ENCODE measurements at regions not wholly inside any gene's neighbourhood (a gene's known extent, or its start where the extent isn't known, plus 50 kb on each side); places are given as distances from the start of the nearest gene placed in this dataset.
A peak's percentile ranks its signal among the peaks of the same experiment; 100 is the strongest.

DNA sequence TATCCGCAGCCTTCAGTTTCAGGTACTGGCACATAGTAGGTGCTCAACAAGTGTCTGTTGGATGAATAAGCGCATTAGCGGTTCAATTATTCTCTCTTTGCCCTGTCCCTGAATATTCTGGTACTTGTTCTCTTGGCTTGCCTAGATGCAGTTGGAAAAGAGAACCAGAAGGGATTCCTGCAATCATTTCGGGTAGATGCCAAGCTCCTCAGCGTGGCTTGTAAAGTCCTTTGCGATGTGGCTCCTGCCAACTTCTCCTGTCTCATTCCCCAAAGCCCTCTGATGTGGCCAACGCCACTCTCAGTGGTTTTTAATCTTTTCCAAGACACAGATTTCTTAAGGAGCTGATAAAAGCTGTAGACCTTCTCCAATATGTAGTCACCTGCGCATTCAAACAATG lies 230.3 kb downstream of the SUDS3 start:
- DNase-seq (ENCODE audit: insufficient read length, low spot score) (no peak), FAIRE-seq (no peak)

DNA sequence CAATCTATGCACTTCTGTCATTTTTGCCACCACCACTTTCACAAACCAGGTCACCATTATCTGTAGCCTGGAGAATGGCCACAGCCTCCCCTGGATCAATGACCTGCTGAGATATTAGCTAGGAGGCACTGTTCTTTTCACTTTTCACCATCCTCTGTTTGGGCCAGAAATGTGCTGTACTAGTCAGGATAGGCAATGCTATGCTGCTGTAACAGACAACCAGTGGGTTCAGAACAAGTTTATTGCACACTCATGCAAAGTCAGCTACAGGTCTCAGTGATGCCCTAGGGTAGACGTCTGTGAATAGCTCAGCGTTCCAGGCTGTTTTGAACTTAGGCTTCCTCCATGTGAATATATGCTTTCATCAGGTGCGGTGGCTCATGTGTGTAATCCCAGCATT lies 231.5 kb downstream of the SUDS3 start:
- DNase-seq (ENCODE audit: insufficient read length, low spot score) (no peak), FAIRE-seq (no peak)

DNA sequence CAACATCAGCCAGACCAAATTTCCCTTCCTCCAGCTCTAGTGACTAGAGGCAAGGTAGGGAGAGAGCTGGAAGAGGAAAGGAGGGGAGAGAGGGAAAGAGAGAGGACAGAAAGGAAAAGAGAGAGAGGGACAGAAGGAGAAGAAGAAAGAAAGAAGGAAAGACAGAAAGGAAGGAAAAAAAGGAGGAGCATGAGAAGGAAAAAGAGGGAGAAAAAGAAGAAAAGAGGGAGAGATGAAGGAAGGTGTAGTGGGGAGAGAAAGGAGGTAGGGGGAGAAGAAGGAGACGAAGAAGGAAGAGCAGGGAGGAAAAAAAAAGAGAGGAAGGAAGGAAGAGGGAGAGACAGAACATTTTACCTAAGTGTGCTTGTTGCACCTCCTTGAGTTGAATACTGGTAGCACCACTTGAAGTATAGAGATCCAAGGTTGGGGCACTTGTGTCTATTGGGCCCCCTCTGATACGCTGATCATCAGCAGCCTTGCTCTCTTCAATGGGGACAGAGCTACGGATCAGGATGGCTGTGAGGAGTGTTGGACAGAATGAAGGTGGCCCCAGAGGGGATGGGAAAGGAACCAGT lies 232.5 kb downstream of the SUDS3 start:
- FAIRE-seq: no peak
- DNase-seq (ENCODE audit: insufficient read length, low spot score): no peak

DNA sequence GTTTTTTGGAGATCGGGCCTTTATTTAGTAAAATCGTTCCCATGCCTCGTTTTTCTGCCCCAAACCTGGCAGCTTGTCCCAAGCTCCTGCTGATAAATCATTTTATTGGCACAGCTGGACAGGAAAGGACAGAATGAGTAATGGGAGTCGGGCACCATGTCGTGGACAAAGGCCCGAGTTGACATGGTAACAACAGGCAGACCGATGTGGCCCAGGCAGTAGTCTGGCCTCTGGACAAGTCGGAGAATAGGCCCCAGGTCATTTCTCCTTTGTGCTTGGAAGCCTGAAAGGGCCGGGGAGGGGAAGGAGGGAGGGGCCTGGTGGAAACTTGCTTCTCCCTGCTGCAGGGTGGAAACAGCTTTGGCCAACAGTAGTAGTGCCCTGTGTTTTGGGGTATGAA lies 234.9 kb downstream of the SUDS3 start:
- no peak for DNase-seq (ENCODE audit: insufficient read length, low spot score)
- no peak for FAIRE-seq

DNA sequence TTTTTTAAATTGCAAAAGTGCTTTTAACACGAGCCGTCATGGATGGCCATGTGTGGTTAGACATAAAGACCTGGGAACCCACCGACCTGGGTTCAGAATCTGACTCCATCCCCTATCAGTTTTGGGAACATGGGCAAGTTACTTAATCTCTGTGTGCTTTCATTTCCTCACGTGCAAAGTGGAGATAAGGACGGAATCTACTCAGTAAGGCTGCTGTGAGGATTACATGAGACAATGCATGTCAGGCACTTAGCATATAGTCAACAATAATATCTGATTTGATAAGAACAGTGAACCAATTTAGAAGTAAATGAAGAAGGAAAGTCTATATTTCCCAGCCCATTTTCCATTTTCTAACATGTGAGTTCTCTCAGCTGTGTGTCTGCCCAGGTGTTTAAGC lies 235.4 kb downstream of the SUDS3 start:
- DNase-seq (ENCODE audit: insufficient read length, low spot score): no peak
- FAIRE-seq: no peak

DNA sequence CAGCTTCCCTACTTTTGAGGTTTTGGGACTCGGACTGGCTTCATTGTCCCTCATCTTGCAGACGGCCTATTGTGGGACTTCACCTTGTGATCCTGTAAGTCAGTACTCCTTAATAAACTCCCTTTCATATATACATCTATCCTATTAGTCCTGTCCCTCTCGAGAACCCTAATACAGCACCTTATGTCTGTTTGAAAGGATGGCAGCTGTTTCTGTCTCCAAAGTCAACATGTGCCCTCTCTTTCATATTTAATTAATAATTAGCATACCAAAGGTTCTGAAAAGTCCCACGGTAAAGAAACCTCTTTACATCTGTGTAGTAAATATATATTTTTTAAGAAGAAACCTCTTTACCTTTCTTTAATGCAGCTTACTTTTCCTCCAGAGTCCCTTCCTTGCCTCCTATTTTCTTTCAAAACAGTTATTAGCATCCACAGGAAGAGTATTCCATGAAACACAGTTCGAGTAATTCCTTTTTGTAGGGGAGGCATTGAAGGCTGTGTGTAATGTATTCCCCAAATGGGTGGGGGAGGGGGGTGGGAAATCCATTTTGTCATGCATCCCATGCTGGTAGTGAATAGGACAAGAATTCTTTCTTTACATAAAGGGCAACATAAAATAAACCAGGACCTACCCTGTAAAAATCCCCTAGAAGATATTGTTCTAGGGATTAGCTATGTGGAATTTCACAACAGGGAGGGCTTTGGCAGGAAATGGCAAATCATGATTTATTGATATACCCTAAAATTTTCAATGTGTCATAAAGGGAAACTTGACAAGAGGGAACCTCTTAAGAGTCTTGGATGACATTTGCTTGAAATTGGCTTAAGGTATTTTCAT lies 241.5 kb downstream of the SUDS3 start:
- DNase-seq (ENCODE audit: insufficient read length, low spot score): no peak
- no peak for FAIRE-seq

DNA sequence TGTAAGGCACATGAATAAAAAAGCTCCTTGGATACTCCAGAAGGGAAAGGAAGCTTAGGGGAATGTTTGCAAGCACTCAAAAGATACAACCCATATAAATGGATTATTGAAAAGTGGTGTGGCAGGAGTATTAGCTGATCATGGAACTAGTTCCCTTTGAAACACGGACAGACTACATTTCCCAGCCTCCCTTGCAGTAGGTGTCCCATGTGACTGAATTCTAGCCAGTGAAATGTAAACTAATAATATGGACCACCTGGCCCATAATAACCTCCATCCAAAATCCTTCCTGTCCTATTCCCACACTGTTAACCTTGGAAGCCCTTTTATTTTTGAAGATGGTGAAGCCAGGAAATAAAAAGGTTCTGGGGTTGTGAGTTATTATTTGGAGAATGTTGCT lies 242.3 kb downstream of the SUDS3 start:
- FAIRE-seq: no peak

DNA sequence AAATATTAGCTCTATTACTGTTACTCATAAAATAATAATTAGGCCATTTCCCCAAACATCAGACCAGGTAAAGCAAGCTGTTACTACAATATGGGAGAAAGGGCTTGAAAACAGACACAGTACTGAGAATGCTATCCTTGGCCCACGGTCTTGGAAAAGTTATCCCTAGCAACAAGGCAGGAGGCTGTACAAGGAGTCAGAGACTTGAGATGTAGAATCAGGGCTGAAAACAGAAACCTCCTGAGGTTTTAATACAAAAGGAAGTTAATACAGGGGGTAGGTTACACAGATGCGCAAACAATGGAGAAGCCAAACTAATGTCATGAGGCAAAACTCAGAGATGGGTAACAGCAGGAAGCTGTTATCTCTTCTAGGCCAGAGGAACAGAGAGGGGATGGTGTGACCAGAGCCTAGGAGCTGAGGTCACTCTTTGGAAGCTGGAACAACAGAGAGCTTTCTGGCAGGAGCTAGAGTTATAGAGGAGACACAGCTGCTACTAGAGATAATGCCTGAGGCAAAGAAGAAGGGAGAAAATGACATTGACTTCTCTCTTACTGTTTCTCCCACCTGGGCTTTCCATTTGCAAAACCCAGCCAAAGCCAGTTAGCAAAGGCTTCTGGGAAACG lies 248.8 kb downstream of the SUDS3 start:
- FAIRE-seq (no peak), DNase-seq (ENCODE audit: insufficient read length, low spot score) (no peak)

More for the DNA sequence above, 242.3 kb downstream of the SUDS3 start:
- no peak for DNase-seq (ENCODE audit: insufficient read length, low spot score)

DNA sequence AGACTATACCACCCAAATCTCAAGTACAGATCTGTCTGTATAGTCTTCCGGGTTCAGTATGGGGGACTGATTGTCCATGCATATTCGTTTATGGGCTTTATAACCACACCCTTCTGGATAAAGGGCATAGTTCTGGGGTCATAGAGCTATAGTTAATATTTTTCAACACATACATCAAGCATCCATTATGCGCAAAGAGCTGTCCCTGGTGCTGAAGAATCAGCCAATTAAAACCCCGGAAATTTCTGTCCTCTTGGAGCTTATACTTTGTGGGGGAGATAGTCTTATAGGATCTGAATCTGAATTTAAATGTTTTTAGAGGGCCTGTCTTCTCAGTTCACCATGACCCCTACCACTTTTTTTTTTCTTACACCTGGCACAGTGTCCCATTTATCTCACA lies 256.7 kb downstream of the SUDS3 start:
- FAIRE-seq (no peak), DNase-seq (ENCODE audit: insufficient read length, low spot score) (no peak)

DNA sequence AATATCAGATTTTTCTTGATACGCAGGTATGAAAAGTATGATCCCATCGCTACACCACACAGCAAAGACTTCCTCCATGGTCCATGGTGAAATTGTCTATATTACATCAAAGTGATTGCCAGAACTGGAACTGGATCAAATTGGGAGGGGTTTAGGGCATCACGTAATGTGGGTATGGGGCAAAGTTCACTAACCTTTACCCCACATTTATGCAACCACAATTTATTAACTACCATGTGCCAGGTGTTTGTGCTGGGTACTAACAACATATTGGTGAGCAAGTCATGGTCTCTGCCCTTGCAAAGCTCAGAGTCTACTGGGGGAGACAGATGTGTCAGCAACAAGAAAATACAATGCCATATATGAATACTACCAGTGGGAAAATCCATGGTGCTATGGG lies 258.9 kb downstream of the SUDS3 start:
- FAIRE-seq: no peak
- no peak for DNase-seq (ENCODE audit: insufficient read length, low spot score)

DNA sequence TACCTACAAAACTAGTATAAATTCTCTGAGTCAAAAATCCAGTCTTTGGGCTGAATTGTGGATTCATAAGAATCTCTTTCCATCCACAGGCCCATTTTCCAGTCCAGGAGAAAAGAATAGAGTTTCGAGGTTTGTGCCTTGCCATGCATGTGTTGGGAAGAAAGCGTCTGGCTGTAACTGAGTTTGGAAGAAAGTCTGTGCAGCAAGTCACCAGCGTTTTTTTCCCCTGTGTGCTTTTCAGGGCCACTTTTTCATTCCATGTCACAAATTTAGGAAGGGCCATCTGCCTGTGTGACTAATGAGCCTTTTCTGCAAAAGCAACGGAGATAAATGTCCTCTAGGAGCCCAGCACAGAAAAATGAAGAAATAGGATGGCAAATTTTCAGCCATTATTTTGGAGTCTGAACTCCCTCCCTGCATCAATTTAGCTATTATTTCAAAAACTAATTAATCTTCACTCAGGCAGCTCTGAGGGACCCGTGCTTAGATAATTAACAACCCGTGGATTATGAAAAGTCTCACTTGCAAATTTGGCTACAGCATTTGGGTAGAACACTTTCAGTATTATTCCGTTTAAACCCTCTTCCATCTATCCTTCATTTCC lies 261.5 kb downstream of the SUDS3 start:
- no peak for DNase-seq (ENCODE audit: insufficient read length, low spot score)
- no peak for FAIRE-seq

DNA sequence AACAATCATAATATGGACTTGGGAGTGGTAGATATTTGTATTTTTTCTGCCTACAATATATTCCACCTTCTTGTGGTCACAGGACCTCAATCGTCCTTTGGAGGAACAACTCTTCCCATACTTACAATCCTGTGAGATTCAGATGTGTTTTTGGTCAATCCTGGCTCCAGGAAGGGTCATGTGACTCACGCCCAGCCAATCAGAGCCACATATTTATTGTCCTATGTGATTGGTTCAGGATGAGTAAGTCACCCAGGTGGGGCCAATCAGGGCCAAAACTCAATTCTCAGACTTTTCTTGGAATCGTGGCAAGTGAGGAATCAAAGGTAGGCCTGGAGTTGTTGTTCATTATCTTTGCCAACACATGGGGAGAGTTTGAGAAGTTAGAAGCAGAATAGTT lies 264.9 kb downstream of the SUDS3 start:
- FAIRE-seq: no peak
- no peak for DNase-seq (ENCODE audit: insufficient read length, low spot score)

DNA sequence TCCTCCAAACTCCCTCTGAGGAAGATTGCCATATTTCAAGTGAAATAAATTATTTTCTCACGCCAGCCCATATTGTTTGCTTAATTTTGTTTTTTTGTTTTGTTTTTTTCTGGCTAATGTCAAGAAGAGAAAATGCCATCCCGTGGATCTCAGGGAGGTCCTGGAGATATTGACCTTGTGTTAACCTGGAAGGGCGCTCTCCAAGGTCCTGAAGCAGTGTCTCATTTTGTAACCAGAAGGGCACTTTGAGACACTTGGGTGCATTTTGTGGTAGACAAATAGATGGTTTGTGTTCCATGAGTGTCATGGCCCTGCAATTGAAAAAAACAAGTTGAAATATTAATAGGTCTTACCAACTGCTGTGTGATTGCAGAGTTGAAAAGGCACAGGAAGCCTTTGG lies 268.9 kb downstream of the SUDS3 start:
- FAIRE-seq: no peak
- no peak for DNase-seq (ENCODE audit: insufficient read length, low spot score)

DNA sequence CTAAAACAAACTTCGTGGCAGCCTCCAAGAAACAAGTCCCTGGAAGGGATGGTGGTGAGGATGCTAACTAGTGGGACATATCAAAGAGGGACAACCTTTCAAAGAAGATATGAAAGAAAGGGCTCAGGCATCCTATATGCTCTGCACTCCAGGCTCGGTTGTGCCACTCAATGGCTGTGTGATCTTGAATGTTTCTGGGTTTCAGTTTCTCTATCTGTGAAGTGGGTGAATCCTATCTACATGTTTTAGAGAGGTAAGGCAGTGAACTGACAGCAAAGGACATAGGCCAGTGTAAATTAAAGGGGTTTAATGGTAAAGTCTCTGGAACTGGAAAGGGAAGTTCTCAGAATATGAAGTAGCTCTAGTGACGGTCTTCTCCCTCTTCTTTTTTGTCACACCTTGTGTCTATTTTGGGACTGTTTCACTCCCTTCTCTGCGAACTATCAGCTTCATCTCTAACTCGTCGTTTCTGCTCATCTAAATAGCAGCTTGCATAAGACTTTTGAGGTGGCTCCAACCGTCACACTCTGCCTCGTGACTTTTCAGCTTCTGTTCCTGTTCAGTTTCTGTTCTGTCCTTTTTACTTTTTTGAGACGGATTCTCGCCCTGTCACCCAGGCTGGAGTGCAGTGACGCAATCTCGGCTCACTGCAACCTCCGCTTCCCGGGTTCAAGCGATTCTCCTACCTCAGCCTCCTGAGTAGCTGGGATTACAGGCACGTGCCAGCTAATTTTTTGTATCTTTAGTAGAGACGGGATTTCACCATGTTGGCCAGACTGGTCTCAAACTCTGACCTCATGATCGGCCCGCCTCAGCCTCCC lies 273.6 kb downstream of the SUDS3 start:
- FAIRE-seq (no peak), DNase-seq (ENCODE audit: insufficient read length, low spot score) (no peak)

DNA sequence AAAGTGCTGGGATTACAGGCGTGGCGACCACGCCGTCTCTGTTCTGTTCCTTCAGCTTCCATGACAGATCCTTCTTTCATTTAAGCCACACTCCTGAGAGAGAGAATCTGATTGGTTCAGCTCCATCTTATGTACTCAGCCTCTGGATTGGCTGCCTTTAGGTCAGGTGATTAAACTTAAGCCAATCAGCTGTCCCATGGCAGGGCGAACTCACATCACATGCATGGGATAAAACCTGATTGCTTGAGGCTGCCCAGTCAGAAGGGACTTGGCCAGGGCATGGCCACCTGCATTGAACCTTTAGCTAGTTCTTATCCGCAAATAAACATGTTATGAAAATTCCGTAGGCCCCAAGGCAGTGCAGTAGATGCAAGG lies 274.2 kb downstream of the SUDS3 start:
- DNase-seq (ENCODE audit: insufficient read length, low spot score) (no peak), FAIRE-seq (no peak)

DNA sequence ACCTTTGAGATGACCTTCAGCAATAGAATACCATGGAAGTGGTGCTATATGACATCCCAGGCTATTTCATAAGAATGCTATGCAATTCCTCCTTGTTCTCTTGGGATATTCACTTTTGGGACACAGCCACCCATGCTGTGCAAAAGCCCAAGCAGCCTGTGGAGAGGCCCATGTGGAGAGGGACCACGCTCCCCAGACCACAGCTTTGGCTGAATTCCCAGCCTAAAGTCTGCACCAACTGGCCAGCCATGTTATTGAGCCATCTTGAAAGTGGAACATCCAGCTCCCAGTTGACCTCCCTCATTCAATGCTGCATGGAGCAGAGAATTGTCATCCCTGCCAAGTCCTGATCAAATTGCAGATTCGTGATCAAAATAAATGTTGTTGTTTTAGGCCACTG lies 275.1 kb downstream of the SUDS3 start:
- FAIRE-seq (no peak), DNase-seq (ENCODE audit: insufficient read length, low spot score) (no peak)

DNA sequence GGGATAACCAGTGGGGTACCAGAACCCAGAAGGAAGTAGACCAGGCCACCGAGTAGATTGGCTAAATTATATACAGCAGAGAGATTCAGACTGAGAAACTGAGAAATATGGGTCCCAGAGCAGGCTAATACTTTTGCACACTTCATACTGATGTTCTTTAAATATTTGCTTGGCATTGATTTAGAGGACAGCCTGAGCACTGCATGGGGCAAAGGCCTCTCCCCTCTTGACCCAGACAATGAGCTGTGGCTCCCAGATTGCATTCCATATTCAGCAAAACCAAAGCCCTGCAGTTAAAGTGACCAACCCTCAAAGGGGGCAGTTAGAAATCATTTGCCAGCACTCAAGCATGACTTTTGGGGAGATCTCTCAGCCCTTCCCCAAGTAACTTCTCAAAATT lies 279.2 kb downstream of the SUDS3 start:
- no peak for FAIRE-seq
- no peak for DNase-seq (ENCODE audit: insufficient read length, low spot score)

DNA sequence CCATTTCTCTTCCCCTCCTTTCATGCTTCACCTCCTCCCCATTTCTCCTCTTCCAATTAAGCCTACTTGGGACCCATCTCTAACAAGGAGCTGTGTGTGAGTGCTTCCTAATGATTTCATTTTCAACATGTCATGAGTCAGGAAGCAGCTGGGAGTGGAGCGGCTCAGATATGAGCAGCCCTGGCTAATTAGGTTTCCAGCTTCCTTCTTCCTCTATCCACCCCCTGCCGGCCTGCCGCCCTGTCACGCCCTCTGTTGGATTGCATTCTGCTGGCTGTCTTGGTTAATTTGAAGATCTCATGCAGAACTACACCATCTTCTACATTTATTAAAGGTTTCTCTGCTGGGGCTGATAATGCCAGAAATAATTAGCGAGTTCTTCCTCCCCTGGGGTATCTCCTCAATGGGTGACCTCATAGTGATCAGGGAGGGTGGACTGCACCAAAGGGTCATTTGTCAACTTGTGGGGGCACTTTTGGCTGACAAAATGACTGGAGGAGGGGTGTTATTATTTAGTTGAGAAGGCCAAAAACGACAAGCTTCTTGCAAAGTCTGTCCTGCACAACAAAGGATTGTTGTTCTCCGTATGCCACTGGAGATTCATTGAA lies 300.9 kb upstream of the SRRM4 start:
- FAIRE-seq (no peak), DNase-seq (ENCODE audit: insufficient read length, low spot score) (peak; percentile 3)

DNA sequence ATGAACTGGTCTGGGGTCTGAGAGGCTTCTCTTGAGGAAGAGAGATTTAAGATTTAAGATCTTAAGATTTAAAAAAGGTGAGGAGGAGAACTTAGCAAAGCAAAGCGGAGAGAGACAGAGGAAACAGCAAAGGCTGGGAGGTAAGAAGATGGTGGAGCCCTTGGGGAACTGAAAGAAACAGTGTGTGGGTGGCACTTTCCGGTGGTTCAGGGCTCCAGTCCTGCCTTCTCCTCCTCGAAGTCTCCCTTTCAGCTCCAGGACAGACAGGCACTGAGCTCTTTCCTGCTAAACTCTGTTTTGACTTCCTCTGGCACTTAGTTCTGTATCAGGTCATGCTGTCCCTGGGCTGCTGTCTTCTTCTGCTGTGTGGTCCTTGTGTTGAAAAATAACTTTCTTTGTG lies 298.7 kb upstream of the SRRM4 start:
- FAIRE-seq (no peak), DNase-seq (ENCODE audit: insufficient read length, low spot score) (no peak)

DNA sequence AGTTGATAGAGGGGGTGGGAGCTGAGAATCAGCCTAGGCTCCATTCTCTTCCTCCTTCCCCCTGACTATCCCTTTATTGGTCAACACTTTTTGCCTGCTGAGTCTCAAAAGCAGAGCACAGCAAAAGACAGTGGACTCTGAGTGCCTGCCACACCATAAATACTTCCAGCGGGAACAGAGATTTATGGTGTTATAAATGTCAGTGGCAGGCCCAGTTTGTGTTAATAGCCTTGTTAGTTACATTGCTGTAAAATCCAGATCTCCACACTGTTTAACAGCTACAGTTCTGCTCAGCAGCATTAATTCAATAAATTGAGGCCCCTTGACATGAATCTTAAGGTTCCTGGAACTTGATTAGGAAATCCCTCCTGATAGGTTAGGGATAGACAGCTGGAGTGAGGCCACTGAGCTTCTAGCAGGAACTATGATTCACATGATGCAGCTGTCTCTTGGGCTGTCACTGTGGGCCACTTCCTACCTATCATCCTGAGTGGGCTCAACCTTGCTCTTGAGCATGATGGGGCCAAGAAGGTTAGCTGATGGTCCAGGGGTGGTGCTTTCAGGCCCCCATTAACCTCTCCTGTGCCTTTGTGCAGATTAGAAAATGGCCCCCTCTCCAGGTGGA lies 295.2 kb upstream of the SRRM4 start:
- DNase-seq (ENCODE audit: insufficient read length, low spot score) (no peak), FAIRE-seq (no peak)

Data from HTR-8/SVneo (cell line).